ENCODE measurements at regions not wholly inside any gene's neighbourhood (a gene's known extent, or its start where the extent isn't known, plus 50 kb on each side); places are given as distances from the start of the nearest gene placed in this dataset.

- TF ChIP-seq, protein P1, sequence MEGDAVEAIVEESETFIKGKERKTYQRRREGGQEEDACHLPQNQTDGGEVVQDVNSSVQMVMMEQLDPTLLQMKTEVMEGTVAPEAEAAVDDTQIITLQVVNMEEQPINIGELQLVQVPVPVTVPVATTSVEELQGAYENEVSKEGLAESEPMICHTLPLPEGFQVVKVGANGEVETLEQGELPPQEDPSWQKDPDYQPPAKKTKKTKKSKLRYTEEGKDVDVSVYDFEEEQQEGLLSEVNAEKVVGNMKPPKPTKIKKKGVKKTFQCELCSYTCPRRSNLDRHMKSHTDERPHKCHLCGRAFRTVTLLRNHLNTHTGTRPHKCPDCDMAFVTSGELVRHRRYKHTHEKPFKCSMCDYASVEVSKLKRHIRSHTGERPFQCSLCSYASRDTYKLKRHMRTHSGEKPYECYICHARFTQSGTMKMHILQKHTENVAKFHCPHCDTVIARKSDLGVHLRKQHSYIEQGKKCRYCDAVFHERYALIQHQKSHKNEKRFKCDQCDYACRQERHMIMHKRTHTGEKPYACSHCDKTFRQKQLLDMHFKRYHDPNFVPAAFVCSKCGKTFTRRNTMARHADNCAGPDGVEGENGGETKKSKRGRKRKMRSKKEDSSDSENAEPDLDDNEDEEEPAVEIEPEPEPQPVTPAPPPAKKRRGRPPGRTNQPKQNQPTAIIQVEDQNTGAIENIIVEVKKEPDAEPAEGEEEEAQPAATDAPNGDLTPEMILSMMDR (IDR thresholded peaks at IDR 0.05), result no peak
- TF ChIP-seq POLR2AphosphoS5 (IDR thresholded peaks at IDR 0.05), result no peak
- TF ChIP-seq POLR2A (IDR thresholded peaks at IDR 0.05; ENCODE audit: low read depth), result no peak
- TF ChIP-seq EP300 (IDR thresholded peaks at IDR 0.05), result no peak
Observed at GRCh38 chr17:70308618-70309017, 139.3 kb downstream of the KCNJ2 start.
